Parathyroid adenoma (tissue), 2 donors: ENCODE measurements at regions not wholly inside any gene's neighbourhood (a gene's known extent, or its start where the extent isn't known, plus 50 kb on each side); places are given as distances from the start of the nearest gene placed in this dataset.

Experiments used
- H2AFZ ChIP-seq: fragments of 300-600 bp; sonication (generic); one replicate; pipeline ENCODE4 v1.7.0; 2017; ENCODE audit warnings: antibody characterized with exemption, mild to moderate bottlenecking
- H3K27ac ChIP-seq: fragments of 300-600 bp; sonication (generic); one replicate; pipeline ENCODE4 v1.7.0; 2017
- H3K27me3 ChIP-seq: fragments of 300-600 bp; sonication (generic); one replicate; pipeline ENCODE4 v1.7.0; 2017; ENCODE audit warnings: low read length; ENCODE audit not compliant: control insufficient read depth, insufficient read depth
- H3K36me3 ChIP-seq: fragments of 300-600 bp; sonication (generic); one replicate; pipeline ENCODE4 v1.7.0; 2017; ENCODE audit warnings: low read length; ENCODE audit not compliant: control insufficient read depth, insufficient read depth
- H3K4me1 ChIP-seq: fragments of 300-600 bp; sonication (generic); one replicate; pipeline ENCODE4 v1.7.0; 2017; ENCODE audit warnings: control low read depth
- H3K4me2 ChIP-seq: fragments of 300-600 bp; sonication (generic); one replicate; pipeline ENCODE4 v1.7.0; 2017; ENCODE audit warnings: low read length
- H3K4me3 ChIP-seq: fragments of 300-600 bp; sonication (generic); one replicate; pipeline ENCODE4 v1.7.0; 2017; ENCODE audit warnings: low read depth, low read length
- H3K79me2 ChIP-seq: fragments of 300-600 bp; sonication (generic); one replicate; pipeline ENCODE4 v1.7.0; 2017; ENCODE audit warnings: control low read depth
- H3K9ac ChIP-seq: fragments of 300-600 bp; sonication (generic); one replicate; pipeline ENCODE4 v1.7.0; 2017; ENCODE audit warnings: mild to moderate bottlenecking
- H3K9me3 ChIP-seq: fragments of 300-600 bp; sonication (generic); one replicate; pipeline ENCODE4 v1.7.0; 2017; ENCODE audit warnings: low read length; ENCODE audit not compliant: control insufficient read depth
- TF ChIP-seq, protein P1 (sequence below): fragments of 300-600 bp; sonication (generic); IDR thresholded peaks from one replicate; pipeline ENCODE4 v1.7.0; 2017; ENCODE audit warnings: antibody characterized with exemption, mild to moderate bottlenecking
- donor health status: primary hyperparathyroidism.

DNA sequence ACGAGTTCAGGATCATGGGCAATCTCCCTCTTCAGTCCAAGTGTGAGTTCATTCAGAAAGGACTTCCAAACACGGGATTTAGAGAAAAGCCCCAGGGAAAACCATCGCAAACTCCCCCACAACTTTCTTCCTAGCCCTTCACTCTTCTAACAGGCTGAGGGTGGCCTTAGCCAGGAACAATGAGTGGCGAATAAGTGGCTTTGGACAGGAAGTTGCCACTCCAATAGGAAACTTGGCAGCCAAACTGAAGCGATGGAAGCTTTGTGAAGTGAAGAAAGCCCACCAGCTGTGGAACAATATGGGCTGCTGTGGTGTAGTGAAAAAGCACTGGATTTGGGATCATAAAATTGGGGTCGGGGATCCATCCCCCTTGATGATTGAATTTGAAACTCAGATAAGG lies 193.2 kb downstream of the TEX36 start:
- Histone ChIP-seq H3K4me3 (no peak overlapping the region), H3K36me3 (no peaks in the 10 kb centered on the region), H3K9me3 (no peaks in the 10 kb centered on the region), H3K27me3 (no peaks in the 10 kb centered on the region), H2AFZ (no peak overlapping the region), H3K79me2 (no peaks in the 10 kb centered on the region), H3K27ac (no peak overlapping the region), H3K9ac (no peak overlapping the region), H3K4me1 (no peaks in the 10 kb centered on the region), H3K4me2 (no peak overlapping the region)
- TF ChIP-seq, protein P1, sequence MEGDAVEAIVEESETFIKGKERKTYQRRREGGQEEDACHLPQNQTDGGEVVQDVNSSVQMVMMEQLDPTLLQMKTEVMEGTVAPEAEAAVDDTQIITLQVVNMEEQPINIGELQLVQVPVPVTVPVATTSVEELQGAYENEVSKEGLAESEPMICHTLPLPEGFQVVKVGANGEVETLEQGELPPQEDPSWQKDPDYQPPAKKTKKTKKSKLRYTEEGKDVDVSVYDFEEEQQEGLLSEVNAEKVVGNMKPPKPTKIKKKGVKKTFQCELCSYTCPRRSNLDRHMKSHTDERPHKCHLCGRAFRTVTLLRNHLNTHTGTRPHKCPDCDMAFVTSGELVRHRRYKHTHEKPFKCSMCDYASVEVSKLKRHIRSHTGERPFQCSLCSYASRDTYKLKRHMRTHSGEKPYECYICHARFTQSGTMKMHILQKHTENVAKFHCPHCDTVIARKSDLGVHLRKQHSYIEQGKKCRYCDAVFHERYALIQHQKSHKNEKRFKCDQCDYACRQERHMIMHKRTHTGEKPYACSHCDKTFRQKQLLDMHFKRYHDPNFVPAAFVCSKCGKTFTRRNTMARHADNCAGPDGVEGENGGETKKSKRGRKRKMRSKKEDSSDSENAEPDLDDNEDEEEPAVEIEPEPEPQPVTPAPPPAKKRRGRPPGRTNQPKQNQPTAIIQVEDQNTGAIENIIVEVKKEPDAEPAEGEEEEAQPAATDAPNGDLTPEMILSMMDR, result no peak

DNA sequence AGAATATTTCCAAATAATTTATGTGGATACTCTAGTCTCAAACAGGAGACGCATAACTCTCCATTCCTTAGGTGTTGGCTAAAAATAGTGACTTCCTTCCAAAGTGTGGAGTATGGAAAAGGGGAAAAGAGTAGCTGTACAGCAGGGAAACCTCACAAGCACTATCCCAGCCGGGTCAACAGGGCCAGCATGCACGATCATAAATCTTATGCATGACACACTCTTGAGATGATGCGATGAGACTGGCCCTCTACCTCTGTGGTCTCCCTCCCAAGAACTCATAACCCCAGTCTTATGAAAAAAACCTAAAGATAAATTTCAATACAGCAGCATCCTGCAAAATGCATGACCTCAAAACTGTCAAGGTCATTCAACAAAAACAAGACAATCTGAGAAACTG lies 197.3 kb downstream of the TEX36 start:
- Histone ChIP-seq H3K27ac (no peak overlapping the region), H3K4me3 (no peak overlapping the region), H2AFZ (no peak overlapping the region), H3K4me1 (no peaks in the 10 kb centered on the region), H3K79me2 (no peaks in the 10 kb centered on the region), H3K27me3 (no peaks in the 10 kb centered on the region), H3K9me3 (no peaks in the 10 kb centered on the region), H3K36me3 (no peaks in the 10 kb centered on the region), H3K4me2 (no peak overlapping the region), H3K9ac (no peak overlapping the region)
- TF ChIP-seq, protein P1, result no peak

DNA sequence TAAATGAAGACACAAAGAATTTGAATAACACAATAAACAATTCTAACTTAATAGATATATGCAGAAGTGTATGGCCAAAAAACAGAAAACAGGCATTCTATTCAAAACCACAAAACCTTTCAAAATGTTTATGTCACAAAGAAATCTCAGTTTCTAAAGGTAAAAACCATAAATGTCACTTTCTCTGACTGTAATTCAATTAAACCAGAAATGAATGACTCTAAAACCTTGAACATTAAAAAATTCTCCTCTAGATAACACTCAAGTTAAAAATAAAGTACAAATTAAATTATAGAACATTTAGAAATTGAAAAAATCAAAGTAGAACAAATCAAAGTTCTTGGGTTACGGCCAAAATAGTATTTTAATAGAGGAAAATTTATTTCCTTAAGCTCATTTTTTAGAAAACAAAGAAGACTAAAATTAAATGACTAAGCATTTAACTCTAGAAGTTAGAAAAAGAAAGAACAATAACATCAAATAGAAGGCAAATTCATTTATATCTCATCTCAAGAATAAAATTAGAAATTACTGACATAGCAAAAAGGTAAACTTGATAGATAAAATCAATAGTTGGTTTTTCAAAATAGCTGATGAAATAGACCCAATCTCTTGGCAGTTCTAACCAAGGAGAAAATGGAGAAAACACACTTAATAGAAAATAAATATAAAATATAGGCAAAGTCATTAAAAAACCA lies 198.8 kb downstream of the TEX36 start:
- no peaks in the 10 kb centered on the region for H3K9me3 ChIP-seq
- H3K79me2 ChIP-seq, result no peaks in the 10 kb centered on the region
- TF ChIP-seq, protein P1, result no peak
- H3K4me2 ChIP-seq, result no peak overlapping the region
- no peak overlapping the region for H3K9ac ChIP-seq
- H3K36me3 ChIP-seq, result no peaks in the 10 kb centered on the region
- no peaks in the 10 kb centered on the region for H3K27me3 ChIP-seq
- H2AFZ ChIP-seq, result no peak overlapping the region
- H3K27ac ChIP-seq, result no peak overlapping the region
- no peak overlapping the region for H3K4me3 ChIP-seq
- H3K4me1 ChIP-seq, result no peaks in the 10 kb centered on the region

DNA sequence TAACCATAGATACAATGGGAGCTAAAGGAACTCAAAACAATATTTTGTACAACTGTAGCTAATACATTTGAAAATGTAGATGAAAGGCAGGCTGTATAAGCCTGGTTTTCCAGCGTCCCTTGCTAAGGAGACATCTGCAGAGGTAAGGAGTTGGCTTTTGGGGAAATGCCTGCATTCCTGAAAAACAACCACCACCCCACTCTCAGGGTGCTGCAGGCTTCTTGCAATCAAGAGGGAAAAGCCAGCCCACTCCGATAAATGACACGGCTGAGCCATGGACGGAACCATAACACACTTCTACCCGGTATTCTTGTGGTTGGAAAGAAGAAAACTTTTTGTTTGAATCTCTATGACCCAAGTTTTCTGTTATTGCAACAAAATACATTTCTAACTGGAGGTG lies 200.3 kb downstream of the TEX36 start:
- no peak overlapping the region for H3K4me3 ChIP-seq
- no peak overlapping the region for H3K27ac ChIP-seq
- no peaks in the 10 kb centered on the region for H3K27me3 ChIP-seq
- no peak overlapping the region for H2AFZ ChIP-seq
- no peaks in the 10 kb centered on the region for H3K4me1 ChIP-seq
- H3K4me2 ChIP-seq, result no peak overlapping the region
- H3K9me3 ChIP-seq, result no peaks in the 10 kb centered on the region
- H3K79me2 ChIP-seq, result no peaks in the 10 kb centered on the region
- no peaks in the 10 kb centered on the region for H3K36me3 ChIP-seq
- TF ChIP-seq, protein P1, result no peak
- no peak overlapping the region for H3K9ac ChIP-seq

DNA sequence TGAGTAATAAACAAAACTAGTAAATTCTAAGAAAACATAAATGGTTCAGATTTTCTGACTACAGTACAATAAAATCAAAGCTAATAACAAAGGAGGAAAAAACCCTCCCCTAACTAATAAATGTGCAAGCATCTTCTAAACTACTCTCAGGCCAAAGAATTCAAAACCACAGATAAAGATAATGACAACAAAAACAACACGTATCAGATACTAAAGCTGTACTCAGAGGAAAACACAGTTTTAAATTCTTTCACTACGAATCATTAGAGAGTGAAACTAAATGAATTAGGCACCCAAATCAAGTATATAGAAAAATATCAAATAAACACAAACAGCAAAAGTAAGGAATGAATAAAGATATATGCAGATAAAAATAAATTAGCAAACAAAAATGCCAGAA lies 200.9 kb downstream of the TEX36 start:
- TF ChIP-seq, protein P1, result no peak
- no peaks in the 10 kb centered on the region for H3K27me3 ChIP-seq
- H3K4me1 ChIP-seq, result no peaks in the 10 kb centered on the region
- no peak overlapping the region for H3K4me3 ChIP-seq
- no peak overlapping the region for H3K4me2 ChIP-seq
- no peaks in the 10 kb centered on the region for H3K9me3 ChIP-seq
- no peak overlapping the region for H3K27ac ChIP-seq
- H3K36me3 ChIP-seq, result no peaks in the 10 kb centered on the region
- H3K9ac ChIP-seq, result no peak overlapping the region
- H2AFZ ChIP-seq, result no peak overlapping the region
- H3K79me2 ChIP-seq, result no peaks in the 10 kb centered on the region
